GM04504 (cell line): ENCODE measurements at regions not wholly inside any gene's neighbourhood (a gene's known extent, or its start where the extent isn't known, plus 50 kb on each side); places are given as distances from the start of the nearest gene placed in this dataset.
"Not testable (repeated sequence)": the region's sequence is repeated elsewhere in the genome, so short reads cannot be mapped to it uniquely, and the experiment has no call there.

Experiments
- DNase-seq: peaks from one replicate; pipeline ENCODE4 v3.0.0-alpha.2; 2012; ENCODE audit warnings: low read depth

DNA sequence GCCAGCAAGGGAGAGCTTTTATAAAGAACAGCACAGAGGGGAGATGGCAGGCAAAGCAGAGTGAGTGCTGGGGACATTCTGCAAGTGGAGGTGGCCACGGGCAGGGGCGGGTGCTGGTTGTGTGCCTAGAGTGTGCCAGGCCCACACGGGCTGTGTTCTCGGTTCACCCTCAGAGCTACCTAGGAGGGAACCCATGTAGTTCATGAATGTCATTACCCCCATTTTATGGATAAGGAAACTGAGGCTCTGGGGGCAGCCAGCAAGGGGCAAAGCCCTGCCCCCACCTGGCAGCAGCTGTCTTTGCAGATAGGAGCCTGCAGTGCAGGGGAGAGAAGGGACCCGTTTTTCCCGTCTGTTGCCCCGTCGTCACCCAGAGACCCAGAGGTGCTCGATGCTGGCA, 85.2 kb upstream of the NCOR2 start:
- no peak for DNase-seq

DNA sequence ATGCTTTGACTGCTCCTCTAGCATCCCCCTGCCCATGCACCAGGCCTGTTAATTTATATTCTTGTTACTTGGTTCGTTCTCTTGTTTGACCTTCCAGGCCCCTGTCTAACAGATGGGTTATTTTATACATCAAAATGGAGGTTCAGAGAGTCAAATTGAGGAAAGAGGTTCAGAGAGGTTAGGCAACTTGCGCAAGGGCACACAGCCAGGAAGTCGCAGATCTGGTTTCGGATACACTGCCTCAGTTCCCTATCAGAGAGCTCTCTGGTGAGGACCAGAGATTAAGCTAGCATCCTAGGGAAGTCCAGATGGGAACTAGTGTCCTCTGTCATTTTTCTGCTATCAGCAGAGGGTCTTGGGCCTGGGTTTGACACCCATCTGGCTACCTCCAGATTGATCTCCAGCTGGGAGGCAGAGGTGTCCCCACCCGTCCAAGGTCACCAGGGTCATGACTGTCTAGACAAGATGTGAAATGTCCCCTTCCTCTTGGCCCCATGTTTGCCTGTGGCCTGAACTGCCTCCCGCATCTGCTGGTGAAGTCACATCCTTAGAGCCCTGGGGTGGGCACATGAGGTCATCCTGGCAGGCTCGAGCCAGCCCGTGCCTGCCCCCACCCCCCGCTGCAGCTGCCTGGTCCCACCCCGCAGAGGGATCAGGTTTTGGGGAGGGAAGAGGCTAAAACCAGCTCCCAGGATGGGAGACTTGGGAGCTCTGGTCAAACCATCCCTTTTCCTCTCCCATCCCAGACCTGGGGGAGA, 84.3 kb upstream of the NCOR2 start:
- no peak for DNase-seq

DNA sequence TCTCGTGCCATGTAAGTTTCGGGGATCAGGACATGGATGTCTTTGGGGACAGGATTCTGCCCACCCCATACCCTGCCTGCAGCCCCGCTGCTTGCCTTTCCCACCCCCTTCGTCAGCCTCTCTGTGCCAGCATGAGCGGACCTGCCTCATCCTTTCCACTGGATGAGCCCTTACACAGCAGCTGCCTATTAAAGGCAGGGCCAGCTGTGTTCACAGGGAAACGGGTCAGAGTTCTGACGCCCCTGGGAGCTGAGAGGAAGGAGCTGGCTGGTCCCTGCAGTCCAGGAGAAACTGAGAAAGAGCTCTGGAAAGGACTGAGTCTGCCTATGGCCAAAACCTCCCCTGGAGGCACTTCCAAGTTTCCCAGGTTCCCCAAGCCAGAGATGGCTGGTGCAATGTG, 83.5 kb upstream of the NCOR2 start:
- no peak for DNase-seq

DNA sequence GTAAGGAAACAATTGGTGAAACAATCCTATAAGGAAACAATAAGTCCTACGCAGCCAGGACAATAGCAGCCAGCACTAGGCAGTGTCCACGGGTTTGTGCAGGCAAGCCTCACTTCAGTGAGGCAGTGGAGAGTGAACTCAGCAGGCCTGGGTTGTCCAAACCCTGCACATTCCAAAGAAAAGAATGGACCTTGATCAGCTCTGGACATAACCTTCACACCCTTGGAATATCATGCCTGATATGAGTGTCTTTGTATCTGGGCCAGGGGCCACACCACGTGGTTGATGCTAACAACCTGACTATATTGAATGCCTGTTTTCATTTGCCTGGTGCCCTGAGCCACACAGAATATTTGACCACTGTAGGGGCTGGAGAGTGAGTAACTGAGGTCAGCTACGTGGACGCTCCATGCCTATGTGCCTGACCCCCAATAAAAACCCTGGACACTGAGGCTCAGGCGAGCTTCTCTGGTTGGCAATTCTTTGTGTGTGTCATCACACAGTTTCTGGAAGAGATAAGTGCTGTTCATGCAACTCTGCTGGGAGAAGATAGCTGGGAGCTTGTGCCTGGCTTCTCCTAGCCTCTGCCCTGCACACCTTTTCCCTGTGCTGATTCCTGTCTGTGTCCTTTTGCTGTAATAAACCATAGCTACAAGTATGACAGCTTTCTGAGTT, 81.4 kb upstream of the NCOR2 start:
- no peak for DNase-seq

- no peak for DNase-seq
These were observed 79.9 kb upstream of the NCOR2 start for GRCh38 chr12:124647316-124647715.

DNA sequence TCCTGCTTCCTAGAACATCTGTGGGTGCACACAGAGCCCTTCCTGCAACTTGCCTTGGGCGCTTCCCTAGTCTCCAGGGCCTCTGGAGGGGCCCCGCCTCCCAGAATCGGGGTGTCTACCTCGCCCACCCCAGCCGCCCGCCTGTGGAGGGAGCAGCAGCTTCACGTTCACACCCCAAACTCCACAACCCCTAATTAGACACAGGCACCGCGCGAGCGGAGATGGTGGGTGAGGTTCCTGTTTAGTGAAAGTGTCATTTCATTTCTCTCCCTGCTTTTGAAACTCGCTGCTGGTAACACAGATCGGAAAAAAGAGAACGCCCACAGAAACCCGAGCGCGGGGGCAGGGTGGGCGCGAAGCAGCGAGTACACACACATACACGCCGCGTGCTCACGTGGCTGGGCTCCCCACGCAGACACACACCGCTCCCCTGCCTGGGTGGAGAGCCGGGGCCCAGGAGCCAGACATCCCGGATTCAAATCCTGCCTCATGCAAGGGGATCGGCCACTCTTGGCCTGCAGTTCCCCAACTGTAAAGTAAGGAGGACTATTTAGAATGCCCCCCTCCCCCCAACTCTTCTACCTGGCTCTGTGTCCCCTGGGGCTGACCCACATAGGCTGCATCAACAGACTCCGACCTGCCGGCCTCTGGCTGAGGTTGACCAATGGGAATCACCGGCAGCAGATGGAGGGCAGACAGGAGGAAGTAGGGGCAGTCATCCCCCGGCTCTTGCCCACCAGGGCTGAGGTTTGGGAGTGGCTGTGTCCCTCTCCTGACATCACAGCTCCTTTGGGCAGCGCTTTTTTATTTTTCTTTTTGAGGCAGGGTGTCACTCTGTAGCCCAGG, 79.2 kb upstream of the NCOR2 start:
- DNase-seq, result no peak

- no peak for DNase-seq
These were observed 78.3 kb upstream of the NCOR2 start for GRCh38 chr12:124645530-124646244.

DNA sequence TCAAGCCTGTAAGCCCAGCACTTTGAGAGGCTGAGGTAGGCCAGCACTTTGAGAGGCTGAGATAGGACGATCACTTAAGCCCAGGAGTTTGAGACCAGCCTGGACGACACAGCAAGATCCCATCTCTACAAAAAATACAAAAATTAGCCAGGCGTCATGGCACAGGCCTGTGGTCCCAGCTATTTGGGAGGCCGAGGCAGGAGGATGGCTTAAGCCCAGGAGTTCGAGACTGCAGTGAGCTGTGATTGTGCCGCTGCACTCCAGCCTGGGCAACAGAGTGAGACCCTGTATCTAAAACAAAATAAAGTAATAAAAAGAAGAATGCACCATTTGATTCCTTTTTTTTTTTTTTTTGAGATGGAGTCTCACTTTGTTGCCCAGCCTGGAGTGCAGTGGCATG, 76.4 kb upstream of the NCOR2 start:
- DNase-seq, result not testable (repeated sequence)

DNA sequence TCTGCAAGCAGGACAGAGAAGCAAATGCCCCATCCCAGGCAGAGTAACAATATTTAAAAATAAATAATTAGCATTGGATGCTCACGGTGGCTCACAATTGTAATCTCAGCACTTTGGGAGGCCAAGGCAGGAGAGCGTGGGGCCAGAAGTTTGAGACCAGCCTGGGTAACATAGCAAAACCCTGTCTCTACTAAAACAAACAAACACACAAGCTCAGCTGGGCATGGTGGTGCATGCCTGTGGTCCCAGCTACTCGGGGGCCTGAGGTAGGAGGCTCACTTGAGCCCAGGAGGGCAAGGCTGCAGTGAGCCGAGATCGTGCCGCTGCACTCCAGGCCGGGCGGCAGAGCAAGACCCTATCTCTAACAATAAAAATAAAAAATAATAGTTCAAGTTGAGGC, 74.7 kb upstream of the NCOR2 start:
- no peak for DNase-seq

GRCh38 chr12:124641591-124641990, 74.2 kb upstream of the NCOR2 start:
- DNase-seq, result no peak

DNA sequence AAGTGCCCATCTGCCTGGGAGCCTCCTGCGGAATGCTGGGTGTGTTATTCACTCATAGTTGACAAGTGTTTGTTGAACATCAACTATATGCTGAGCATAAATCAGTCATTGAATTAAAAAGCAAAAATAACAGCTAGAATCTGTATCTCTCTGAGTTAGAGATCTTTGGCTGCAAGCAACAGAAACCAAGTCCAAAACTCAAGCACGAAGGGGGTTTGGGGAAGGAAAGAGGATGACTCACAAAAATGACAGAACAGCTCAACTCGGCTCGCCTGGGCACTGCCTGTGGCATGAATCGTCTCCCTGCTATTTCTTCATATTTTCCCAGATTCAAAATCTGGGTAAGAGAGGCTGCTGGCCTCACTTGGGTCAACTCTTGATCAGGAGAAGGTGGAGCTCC, 72.6 kb upstream of the NCOR2 start:
- DNase-seq, result no peak

DNA sequence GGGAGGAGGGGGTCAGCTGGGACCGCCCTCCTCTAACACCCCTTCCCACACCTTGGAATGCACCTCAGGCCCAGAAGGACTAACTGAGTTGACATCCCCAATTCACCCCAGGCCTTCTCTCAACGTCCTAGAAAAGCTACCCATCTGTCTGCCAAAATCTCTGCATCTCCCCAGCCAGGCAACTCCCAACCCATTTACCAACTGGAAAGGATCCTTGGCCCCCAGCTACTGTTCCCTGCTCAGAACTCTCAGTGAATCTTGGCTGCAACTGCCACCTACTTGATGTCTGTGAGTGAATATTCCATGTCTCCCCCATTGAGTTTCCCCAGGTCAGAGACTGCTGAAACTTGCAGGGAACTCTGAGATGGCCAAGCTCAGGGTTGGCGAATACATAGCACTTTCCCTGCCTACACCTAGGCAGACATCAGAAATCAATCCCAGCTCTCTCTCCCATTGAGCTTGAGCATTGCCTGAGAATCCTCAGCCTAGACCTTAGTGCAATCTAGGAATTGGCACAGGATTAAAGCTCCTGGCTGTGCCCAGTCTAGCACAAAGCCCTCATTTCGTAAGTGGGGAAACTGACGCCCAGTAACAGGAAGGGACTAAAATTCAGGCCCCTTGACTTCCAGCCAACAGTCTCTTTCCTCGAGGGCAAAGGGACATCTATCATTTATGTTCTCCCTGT, 71.9 kb upstream of the NCOR2 start:
- DNase-seq, result no peak

DNA sequence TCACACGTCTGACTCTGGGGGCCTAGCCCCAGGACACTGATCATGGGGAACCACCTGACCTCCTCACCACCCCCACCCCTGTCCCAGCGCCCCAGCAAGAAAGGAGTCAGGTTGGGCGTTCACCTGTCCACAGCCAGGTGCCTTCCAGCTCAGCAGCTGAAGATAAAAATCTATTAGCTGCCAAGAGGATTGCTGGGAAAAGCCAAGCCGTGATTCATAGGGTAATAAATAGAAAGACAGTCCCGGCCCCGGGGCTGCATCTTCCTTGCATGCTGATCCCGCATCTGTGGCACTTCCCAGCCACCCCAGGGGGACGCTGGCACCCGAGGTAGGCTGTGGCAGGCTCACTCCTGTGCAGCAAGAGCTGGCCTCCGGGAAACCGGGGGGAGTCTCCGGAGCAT, 70.2 kb upstream of the NCOR2 start:
- DNase-seq, result no peak

GRCh38 chr12:124637163-124637562, 69.8 kb upstream of the NCOR2 start:
- DNase-seq, result no peak

DNA sequence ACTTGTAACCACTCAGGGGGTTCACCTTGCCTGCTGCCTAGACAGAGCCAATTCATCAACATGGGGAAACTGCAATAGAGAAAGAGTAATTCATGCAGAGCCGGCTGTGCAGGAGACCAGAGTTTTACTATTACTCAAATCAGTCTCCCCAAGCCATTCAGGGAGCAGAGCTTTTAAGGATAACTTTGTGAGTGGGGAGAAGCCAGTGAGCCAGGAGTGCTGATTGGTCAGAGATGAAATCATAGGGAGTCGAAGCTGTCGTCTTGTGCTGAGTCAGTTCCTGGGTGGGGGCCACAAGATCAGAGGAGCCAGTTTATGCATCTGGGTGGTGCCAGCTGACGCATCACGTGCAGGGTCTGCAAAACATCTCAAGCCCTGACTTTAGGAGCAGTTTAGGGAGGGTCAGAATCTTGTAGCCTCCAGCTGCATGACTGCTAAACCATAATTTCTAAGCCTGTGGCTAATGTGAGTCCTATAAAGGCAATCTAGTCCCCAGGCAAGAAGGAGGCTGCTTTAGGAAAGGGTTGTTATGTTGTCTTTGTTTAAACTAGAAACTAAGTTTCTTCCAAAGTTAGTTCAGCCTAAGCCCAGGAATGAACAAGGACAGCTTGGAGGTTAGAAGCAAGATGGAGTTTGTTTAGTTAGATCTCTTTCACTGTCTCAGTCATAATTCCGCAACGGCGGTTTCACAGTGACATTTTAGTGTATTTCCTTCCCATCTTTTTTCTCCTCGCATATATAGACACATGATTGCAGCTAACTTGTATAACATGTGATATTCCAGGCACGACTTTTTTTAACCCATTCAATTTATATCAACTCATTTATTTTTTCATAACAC, 68.9 kb upstream of the NCOR2 start:
- peak; percentile 47 for DNase-seq

DNA sequence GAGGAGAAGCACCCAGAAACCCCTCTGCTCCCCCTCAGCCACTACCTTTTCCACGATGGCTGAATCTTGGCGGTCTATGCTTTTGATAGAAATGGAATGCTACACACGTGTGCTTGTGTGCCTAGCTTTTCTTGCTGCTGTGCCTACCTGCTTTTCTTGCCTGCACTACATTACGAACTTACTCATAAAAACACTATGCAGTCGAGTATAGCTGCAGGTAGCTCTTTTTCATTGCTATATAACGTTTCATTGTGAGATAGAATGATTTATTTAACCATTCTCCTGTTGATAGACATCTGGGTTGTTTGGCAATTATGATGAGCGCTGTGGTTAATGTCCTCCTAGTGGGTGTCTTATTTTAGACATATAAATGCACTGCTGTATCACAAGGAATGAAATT, 67.9 kb upstream of the NCOR2 start:
- no peak for DNase-seq

DNA sequence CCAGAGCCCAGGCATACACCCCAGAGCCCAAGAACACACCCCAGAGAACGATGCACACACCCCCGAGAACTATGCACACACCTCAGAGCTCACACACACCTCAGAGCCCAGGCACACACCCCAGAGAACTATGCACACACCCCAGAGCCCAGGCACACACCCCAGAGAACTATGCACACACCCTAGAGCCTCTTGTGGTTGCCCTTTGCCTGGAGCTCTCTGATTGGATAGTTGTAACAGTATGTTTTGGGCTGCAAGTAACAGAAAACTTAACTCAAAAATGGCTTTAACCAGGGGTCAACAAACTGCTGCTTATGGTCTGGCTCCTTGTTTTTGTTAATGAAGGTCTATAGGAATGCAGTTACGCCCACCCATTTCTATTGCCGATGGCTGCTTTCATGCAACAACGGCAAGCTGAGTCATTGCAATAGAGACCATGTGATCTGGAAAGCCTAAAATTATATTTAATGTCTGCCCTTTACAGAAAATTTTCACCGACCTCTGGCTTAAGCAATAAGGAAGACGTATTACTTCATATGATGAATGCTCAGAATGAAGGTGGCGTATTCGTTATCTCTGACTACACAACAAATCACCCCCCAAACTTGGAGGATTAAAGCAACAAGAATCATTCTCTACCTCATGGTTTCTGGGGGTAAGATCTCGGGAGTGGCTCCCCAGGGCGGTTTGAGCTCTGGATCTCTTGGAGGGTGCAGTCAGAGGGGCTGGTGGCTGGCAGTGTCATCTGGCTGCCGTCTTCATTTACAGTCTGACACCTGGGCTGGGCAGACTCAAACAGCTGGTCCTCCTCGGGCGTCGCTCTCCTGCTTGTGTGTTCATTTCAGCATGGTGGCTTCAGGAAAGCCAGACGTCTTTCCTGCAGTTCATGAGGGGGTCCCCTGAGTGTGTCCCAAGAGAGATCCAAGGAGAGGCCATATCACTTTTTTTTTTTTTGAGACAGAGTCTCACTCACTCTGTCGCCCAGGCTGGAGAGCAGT, 66.3 kb upstream of the NCOR2 start:
- no peak for DNase-seq

DNA sequence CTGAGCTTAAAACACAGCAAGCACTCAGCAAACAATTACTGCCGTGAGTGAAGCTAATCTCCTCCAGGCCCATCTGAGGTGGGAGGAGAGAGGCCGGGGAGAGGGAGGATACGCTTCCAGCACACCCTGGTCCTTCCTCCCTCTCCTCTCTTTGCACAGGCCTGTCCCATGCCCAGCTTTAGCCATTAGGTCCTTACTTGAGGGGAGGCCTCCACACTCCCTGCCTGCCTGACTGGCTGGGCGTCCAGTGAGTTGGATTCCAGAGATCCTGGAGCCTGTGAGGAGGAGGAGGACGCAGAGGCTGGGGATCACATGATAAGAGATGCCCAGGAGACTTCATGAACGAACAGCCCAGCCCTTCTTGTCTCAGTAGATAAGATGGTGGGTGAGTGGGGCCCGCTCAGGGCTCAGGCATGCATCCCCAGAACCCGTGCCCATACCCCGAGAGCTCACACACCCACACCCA, 65.1 kb upstream of the NCOR2 start:
- DNase-seq, result no peak

GRCh38 chr12:124631681-124632256, 64.4 kb upstream of the NCOR2 start:
- DNase-seq, result no peak
